K562 (cell line): ENCODE measurements at regions not wholly inside any gene's neighbourhood (a gene's known extent, or its start where the extent isn't known, plus 50 kb on each side); places are given as distances from the start of the nearest gene placed in this dataset.
A peak's percentile ranks its signal among the peaks of the same experiment; 100 is the strongest.

ENCODE experiments used
- ATAC-seq: fragments of 200-7000 bp; cut with Tn5 transposase; 3 replicates; pipeline ENCODE4 v1.9.1; 2020; ENCODE audit warnings: moderate library complexity
- BruUV-seq: library from RNA; stranded (reverse); fragments of 400-500 nt; replicated peaks from 2 replicates; lab custom pipeline; 2021; lab: Mats Ljungman, UMichigan
- CTCF ChIA-PET: fragments of 300-600 bp; formaldehyde crosslinking; extraction: SDS; loops from one replicate; lab custom pipeline; 2021; ENCODE audit warnings: low intra/inter-chr PET ratio; lab: Yijun Ruan, JAX
- POLR2A ChIA-PET: fragments of 300-600, 350-650 bp; sonication (Branson Sonifier 250); formaldehyde crosslinking; extraction: SDS; loops from one replicate; lab custom pipeline; 2021; ENCODE audit warnings: antibody characterized with exemption, inconsistent platforms; lab: Yijun Ruan, JAX
- DNase-seq, 4 experiments: peaks; one replicate each; pipeline versions ENCODE4 v3.0.0 to v3.0.0-alpha.2; 2011 to 2018; ENCODE audit warnings: low spot score in 3 of 4, mixed read lengths in 3 of 4; ENCODE audit errors: extremely low read depth in 1 of 4
- FAIRE-seq: peaks from 2 replicates; lab custom pipeline; 2011; peaks lifted over from hg19 to GRCh38; lab: Jason Lieb, UNC
- H2AFZ ChIP-seq: 2 replicates; pipeline ENCODE4 v1.6.0; 2011; ENCODE audit warnings: low read depth, low read length, control low read depth, inconsistent platforms
- H3K27ac ChIP-seq: fragments of 200-600 bp; 3 replicates; pipeline ENCODE4 v1.8.0; 2011; ENCODE audit warnings: low read depth, mild to moderate bottlenecking, control low read depth, inconsistent platforms, low read length, moderate library complexity, mixed read lengths; ENCODE audit errors: extremely low read depth
- H3K27me3 ChIP-seq, 2 experiments: fragments of 300-600 bp in 1 of 2; 2 replicates in 1 of 2; 3 replicates in 1 of 2; pipeline versions ENCODE4 v1.6.0 to v1.8.0; 2011; ENCODE audit warnings: inconsistent platforms in 2 of 2, low read length in 2 of 2, mild to moderate bottlenecking in 1 of 2, mixed read lengths in 1 of 2, moderate library complexity in 1 of 2; ENCODE audit not compliant: control insufficient read depth in 2 of 2, insufficient read depth in 2 of 2
- H3K36me3 ChIP-seq: fragments of 300-600 bp; 3 replicates; pipeline ENCODE4 v1.8.0; 2011; ENCODE audit warnings: mild to moderate bottlenecking, low read length, inconsistent platforms; ENCODE audit not compliant: control insufficient read depth, insufficient read depth
- H3K4me1 ChIP-seq, 2 experiments: fragments of 200-600 bp in 1 of 2; replicated peaks in 1 of 2; 2 replicates in 1 of 2; 3 replicates in 1 of 2; pipeline versions ENCODE4 v1.5.1 to v1.8.0; 2011; ENCODE audit warnings: inconsistent platforms in 2 of 2, low read length in 2 of 2, mild to moderate bottlenecking in 1 of 2, mixed read lengths in 1 of 2, moderate library complexity in 1 of 2; ENCODE audit not compliant: control insufficient read depth in 2 of 2, insufficient read depth in 2 of 2
- H3K4me2 ChIP-seq: 2 replicates; pipeline ENCODE4 v1.6.1; 2011; ENCODE audit warnings: low read length, control low read depth, inconsistent platforms, mixed read lengths; ENCODE audit not compliant: insufficient read depth
- H3K4me3 ChIP-seq: fragments of 200-600 bp; sonication (generic), shearing (Covaris generic); 2 replicates; pipeline ENCODE4 v1.5.1; 2016; ENCODE audit warnings: control low read depth, inconsistent platforms
- H3K79me2 ChIP-seq: fragments of 200-600 bp; 3 replicates; pipeline ENCODE4 v1.8.0; 2011; ENCODE audit warnings: low read length, inconsistent platforms; ENCODE audit not compliant: control insufficient read depth, insufficient read depth
- H3K9ac ChIP-seq, 2 experiments: 2 replicates each; pipeline versions ENCODE4 v1.6.0 to v1.6.1; 2011; ENCODE audit warnings: low read depth in 2 of 2, low read length in 2 of 2, control low read depth in 1 of 2, inconsistent platforms in 1 of 2, mild to moderate bottlenecking in 1 of 2, mixed read lengths in 1 of 2; ENCODE audit not compliant: insufficient read depth in 1 of 2
- H3K9me1 ChIP-seq: one replicate; pipeline ENCODE4 v1.6.0; 2011; ENCODE audit warnings: inconsistent platforms, mild to moderate bottlenecking, low read length, moderate library complexity; ENCODE audit not compliant: control insufficient read depth, insufficient read depth
- H3K9me3 ChIP-seq: replicated peaks from 2 replicates; pipeline ENCODE4 v1.5.1; 2011; ENCODE audit warnings: low read depth, low read length, inconsistent platforms; ENCODE audit not compliant: control insufficient read depth, insufficient read depth
- H4K20me1 ChIP-seq: replicated peaks from 2 replicates; pipeline ENCODE4 v1.6.1; 2011; ENCODE audit warnings: low read length, inconsistent platforms, mixed read lengths; ENCODE audit not compliant: control insufficient read depth, insufficient read depth
- FOXK2 ChIP-seq, 2 experiments: fragments of 450-650 bp; IDR thresholded peaks in 1 of 2; conservative IDR thresholded peaks in 1 of 2; 2 replicates each; pipeline ENCODE4 v1.6.1; 2016; ENCODE audit warnings: low read depth in 2 of 2, mild to moderate bottlenecking in 1 of 2
- SMARCA4 ChIP-seq: fragments of 450-650 bp; IDR thresholded peaks from 2 replicates; pipeline ENCODE4 v1.6.1; 2016
- WGBS: fragments of 100-300 bp; shearing (Covaris generic); methylation state at CpG from one replicate; pipeline ENCODE4 v1.1.6; 2016; ENCODE audit warnings: low coverage, mixed read lengths; ENCODE audit not compliant: insufficient coverage; ENCODE audit errors: missing lambda C conversion rate; 5-methylcytosine and 5-hydroxymethylcytosine counted together
- in situ Hi-C: fragments of 300-500 bp; cut with MboI; formaldehyde crosslinking; loops from 4 replicates; pipeline ENCODE4 v1.15.0; 2018; ENCODE audit warnings: inconsistent platforms, mixed read lengths
- intact Hi-C: fragments of 100-400 bp; cut with micrococcal nuclease; formaldehyde crosslinking; loops from 2 replicates; pipeline ENCODE4 v1.14.2; 2022
- TF ChIP-seq, protein P1 (sequence below), 3 experiments: IDR thresholded peaks in 2 of 3; conservative IDR thresholded peaks in 1 of 3; 2 replicates each; pipeline ENCODE4 v1.5.1; 2011 to 2012; ENCODE audit warnings: low read length in 3 of 3, mild to moderate bottlenecking in 3 of 3, control low read depth in 2 of 3, improper control_type of control experiment in 1 of 3, inconsistent platforms in 1 of 3, low read depth in 1 of 3, mixed read lengths in 1 of 3, moderate library complexity in 1 of 3; ENCODE audit not compliant: insufficient read depth in 2 of 3
- TF ChIP-seq, protein P2 (sequence below): fragments of 250-450 bp; sonication (Bioruptor Pico); IDR thresholded peaks from 2 replicates; pipeline ENCODE4 v1.8.0; 2022; ENCODE audit warnings: inconsistent platforms, mild to moderate bottlenecking, moderate library complexity, borderline replicate concordance
- TF ChIP-seq, protein P3 (sequence below): fragments of 450-650 bp; IDR thresholded peaks from 2 replicates; pipeline ENCODE4 v1.6.1; 2017; ENCODE audit warnings: antibody characterized with exemption, mild to moderate bottlenecking
- TF ChIP-seq, protein P4 (sequence below): fragments of 250-450 bp; sonication (Bioruptor Pico); IDR thresholded peaks from 2 replicates; pipeline ENCODE4 v1.4.0; 2020; ENCODE audit warnings: mild to moderate bottlenecking, moderate library complexity

DNA sequence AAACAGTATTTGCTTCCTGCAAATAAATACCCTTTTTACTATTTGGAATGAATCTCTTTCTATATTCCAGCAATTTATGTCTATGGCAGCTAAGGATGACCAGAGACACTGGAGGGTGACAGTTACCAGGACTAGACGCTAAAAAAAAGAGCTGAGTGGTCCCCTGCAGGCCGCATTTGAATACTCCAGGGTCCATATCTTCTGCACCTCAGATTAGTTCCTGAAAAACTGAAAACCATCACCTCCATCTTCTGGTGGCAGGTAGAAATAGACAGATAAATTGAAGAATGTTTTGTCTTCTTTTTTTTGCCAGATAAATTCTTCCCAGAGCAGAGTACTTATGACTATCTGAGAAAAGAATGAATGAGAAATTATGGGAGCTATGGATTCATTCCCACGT lies 145.6 kb downstream of the CSNK2A3 start:
- no peaks in the 10 kb centered on the region for H3K9me1 ChIP-seq
- H3K79me2 ChIP-seq = no peaks in the 10 kb centered on the region
- H3K4me2 ChIP-seq = no peak overlapping the region
- H4K20me1 ChIP-seq = no peaks in the 10 kb centered on the region
- TF ChIP-seq SMARCA4 = no peak
- TF ChIP-seq, protein P1, sequence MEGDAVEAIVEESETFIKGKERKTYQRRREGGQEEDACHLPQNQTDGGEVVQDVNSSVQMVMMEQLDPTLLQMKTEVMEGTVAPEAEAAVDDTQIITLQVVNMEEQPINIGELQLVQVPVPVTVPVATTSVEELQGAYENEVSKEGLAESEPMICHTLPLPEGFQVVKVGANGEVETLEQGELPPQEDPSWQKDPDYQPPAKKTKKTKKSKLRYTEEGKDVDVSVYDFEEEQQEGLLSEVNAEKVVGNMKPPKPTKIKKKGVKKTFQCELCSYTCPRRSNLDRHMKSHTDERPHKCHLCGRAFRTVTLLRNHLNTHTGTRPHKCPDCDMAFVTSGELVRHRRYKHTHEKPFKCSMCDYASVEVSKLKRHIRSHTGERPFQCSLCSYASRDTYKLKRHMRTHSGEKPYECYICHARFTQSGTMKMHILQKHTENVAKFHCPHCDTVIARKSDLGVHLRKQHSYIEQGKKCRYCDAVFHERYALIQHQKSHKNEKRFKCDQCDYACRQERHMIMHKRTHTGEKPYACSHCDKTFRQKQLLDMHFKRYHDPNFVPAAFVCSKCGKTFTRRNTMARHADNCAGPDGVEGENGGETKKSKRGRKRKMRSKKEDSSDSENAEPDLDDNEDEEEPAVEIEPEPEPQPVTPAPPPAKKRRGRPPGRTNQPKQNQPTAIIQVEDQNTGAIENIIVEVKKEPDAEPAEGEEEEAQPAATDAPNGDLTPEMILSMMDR (IDR thresholded peaks at IDR 0.05 in 2 of 3, conservative IDR thresholded peaks at IDR 0.05 in 1 of 3; ENCODE audit: insufficient read depth in 2 of 3, low read depth in 1 of 3, low read length in 3 of 3) = peak in 2 of 3 experiments; percentile 29; a peak in 3 of 6 replicates
- H3K9me3 ChIP-seq = no peaks in the 10 kb centered on the region
- no peak overlapping the region for H3K4me3 ChIP-seq
- no peak for FAIRE-seq
- WGBS = 2% methylated on average over 3 of the region's 3 CpGs
- H2AFZ ChIP-seq = no peak overlapping the region
- ATAC-seq = no peak
- POLR2A ChIA-PET = no interaction called here
- intact Hi-C loops = no loop called here
- DNase-seq = no peak
- no peaks in the 10 kb centered on the region for H3K36me3 ChIP-seq
- no peaks in the 10 kb centered on the region; a peak in 2 of 5 replicates for H3K27me3 ChIP-seq
- H3K9ac ChIP-seq = no peak overlapping the region
- BruUV-seq = no TSS peak
- H3K4me1 ChIP-seq = no peaks in the 10 kb centered on the region
- in situ Hi-C loops = no loop called here
- CTCF ChIA-PET = no interaction called here
- H3K27ac ChIP-seq = no peak overlapping the region

DNA sequence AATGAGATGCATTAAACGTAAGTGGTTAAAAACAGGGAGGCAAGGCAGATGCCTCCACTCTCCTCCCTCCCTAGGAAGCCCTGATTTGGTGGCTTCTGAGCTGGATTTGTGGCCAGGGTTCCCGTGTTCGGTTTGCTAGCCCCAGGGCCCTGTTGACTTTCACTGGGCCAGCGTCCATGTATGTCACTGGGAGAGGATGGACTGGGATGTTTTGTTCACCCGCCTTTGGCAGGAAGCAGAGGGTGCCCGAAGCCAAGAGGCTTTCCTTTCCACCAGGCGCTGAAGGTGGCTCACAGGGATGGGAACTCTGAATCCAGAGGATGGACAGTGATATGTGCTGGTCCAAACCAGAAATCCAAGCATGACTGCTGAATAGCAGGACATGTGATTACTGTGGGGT lies 146.6 kb downstream of the CSNK2A3 start:
- Histone ChIP-seq H3K9ac (no peak overlapping the region), H3K79me2 (no peaks in the 10 kb centered on the region), H3K4me3 (no peak overlapping the region), H2AFZ (no peak overlapping the region), H4K20me1 (no peaks in the 10 kb centered on the region), H3K9me3 (no peaks in the 10 kb centered on the region), H3K27me3 (no peaks in the 10 kb centered on the region; a peak in 2 of 5 replicates), H3K4me1 (no peaks in the 10 kb centered on the region), H3K27ac (no peak overlapping the region), H3K4me2 (no peak overlapping the region), H3K36me3 (no peaks in the 10 kb centered on the region), H3K9me1 (no peaks in the 10 kb centered on the region)
- ChIA-PET CTCF (no interaction called here), POLR2A (interaction anchor here (0.7 kb wide), 1 partner anchor 20 kb away, joined by 3 read pairs; no protein-coding TSS in a partner anchor)
- FAIRE-seq = no peak
- no peak for ATAC-seq
- in situ Hi-C loops = no loop called here
- no TSS peak for BruUV-seq
- WGBS = 2% methylated on average over 7 of the region's 7 CpGs
- intact Hi-C loops = no loop called here
- no peak for DNase-seq
- no peak for TF ChIP-seq FOXK2 (conservative IDR thresholded peaks at IDR 0.05 in 1 of 2, IDR thresholded peaks at IDR 0.05 in 1 of 2; ENCODE audit: low read depth in 2 of 2)
- TF ChIP-seq, protein P2, sequence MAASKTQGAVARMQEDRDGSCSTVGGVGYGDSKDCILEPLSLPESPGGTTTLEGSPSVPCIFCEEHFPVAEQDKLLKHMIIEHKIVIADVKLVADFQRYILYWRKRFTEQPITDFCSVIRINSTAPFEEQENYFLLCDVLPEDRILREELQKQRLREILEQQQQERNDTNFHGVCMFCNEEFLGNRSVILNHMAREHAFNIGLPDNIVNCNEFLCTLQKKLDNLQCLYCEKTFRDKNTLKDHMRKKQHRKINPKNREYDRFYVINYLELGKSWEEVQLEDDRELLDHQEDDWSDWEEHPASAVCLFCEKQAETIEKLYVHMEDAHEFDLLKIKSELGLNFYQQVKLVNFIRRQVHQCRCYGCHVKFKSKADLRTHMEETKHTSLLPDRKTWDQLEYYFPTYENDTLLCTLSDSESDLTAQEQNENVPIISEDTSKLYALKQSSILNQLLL (CRISPR knock-in tag) = no peak
- TF ChIP-seq, protein P3, sequence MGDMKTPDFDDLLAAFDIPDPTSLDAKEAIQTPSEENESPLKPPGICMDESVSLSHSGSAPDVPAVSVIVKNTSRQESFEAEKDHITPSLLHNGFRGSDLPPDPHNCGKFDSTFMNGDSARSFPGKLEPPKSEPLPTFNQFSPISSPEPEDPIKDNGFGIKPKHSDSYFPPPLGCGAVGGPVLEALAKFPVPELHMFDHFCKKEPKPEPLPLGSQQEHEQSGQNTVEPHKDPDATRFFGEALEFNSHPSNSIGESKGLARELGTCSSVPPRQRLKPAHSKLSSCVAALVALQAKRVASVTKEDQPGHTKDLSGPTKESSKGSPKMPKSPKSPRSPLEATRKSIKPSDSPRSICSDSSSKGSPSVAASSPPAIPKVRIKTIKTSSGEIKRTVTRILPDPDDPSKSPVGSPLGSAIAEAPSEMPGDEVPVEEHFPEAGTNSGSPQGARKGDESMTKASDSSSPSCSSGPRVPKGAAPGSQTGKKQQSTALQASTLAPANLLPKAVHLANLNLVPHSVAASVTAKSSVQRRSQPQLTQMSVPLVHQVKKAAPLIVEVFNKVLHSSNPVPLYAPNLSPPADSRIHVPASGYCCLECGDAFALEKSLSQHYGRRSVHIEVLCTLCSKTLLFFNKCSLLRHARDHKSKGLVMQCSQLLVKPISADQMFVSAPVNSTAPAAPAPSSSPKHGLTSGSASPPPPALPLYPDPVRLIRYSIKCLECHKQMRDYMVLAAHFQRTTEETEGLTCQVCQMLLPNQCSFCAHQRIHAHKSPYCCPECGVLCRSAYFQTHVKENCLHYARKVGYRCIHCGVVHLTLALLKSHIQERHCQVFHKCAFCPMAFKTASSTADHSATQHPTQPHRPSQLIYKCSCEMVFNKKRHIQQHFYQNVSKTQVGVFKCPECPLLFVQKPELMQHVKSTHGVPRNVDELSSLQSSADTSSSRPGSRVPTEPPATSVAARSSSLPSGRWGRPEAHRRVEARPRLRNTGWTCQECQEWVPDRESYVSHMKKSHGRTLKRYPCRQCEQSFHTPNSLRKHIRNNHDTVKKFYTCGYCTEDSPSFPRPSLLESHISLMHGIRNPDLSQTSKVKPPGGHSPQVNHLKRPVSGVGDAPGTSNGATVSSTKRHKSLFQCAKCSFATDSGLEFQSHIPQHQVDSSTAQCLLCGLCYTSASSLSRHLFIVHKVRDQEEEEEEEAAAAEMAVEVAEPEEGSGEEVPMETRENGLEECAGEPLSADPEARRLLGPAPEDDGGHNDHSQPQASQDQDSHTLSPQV = no peak
- TF ChIP-seq, protein P4, sequence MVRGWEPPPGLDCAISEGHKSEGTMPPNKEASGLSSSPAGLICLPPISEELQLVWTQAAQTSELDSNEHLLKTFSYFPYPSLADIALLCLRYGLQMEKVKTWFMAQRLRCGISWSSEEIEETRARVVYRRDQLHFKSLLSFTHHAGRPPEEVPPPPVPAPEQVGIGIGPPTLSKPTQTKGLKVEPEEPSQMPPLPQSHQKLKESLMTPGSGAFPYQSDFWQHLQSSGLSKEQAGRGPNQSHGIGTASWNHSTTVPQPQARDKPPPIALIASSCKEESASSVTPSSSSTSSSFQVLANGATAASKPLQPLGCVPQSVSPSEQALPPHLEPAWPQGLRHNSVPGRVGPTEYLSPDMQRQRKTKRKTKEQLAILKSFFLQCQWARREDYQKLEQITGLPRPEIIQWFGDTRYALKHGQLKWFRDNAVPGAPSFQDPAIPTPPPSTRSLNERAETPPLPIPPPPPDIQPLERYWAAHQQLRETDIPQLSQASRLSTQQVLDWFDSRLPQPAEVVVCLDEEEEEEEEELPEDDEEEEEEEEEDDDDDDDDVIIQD = no peak
